Erythroblast (primary cell): ENCODE measurements at regions not wholly inside any gene's neighbourhood (a gene's known extent, or its start where the extent isn't known, plus 50 kb on each side); places are given as distances from the start of the nearest gene placed in this dataset.

Experiments
- GATA1 ChIP-seq: IDR thresholded peaks from 2 replicates; pipeline ENCODE4 v1.6.1; 2011; ENCODE audit warnings: low read depth, mild to moderate bottlenecking, control low read depth, low read length, moderate library complexity
- POLR2A ChIP-seq: IDR thresholded peaks from 2 replicates; pipeline ENCODE4 v1.6.1; 2011; ENCODE audit warnings: mild to moderate bottlenecking, low read length

GRCh38 chr16:31674686-31675085 is 147.0 kb downstream of the AHSP start:
- TF ChIP-seq POLR2A, result no peak
- no peak for TF ChIP-seq GATA1
